RWPE1 (cell line): ENCODE measurements at regions not wholly inside any gene's neighbourhood (a gene's known extent, or its start where the extent isn't known, plus 50 kb on each side); places are given as distances from the start of the nearest gene placed in this dataset.

Experiments
- CTCF ChIA-PET: fragments of 350-600 bp; sonication (Branson Sonifier 250); formaldehyde crosslinking; extraction: SDS; loops from one replicate; lab custom pipeline; 2021; lab: Yijun Ruan, JAX
- POLR2A ChIA-PET: fragments of 400-600 bp; formaldehyde crosslinking; extraction: SDS; loops from one replicate; lab custom pipeline; 2020; ENCODE audit warnings: antibody characterized with exemption; ENCODE audit not compliant: low non-redundant PET; lab: Yijun Ruan, JAX
- DNase-seq: peaks from one replicate; pipeline ENCODE4 v3.0.0; 2012; ENCODE audit warnings: low spot score
- H3K27ac ChIP-seq: fragments of 450-650 bp; 2 replicates; pipeline ENCODE4 v1.5.1; 2017
- CTCF ChIP-seq: fragments of 450-650 bp; conservative IDR thresholded peaks from 2 replicates; pipeline ENCODE4 v1.5.1; 2017; ENCODE audit warnings: low read depth, mild to moderate bottlenecking

DNA sequence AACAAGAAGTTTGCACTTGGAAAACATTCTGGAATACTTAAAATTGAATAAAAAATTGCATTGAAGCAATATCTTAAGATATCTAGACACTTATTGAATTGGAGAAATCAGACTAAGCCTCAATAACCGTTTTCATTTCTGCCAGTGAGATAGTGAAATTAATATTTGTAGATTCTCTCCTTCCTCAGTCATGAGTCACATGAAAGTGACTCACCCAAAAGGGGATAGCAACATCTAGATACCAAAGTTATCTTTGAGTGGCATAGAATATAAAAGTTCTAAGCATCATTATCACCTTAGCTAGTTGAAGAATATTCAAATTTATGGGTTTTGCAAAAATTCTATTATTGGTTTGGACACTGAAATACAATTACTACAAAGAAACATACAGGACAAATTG, 614.8 kb upstream of the ZNF717 start:
- POLR2A ChIA-PET, result no interaction called here
- CTCF ChIA-PET, result no interaction called here
- H3K27ac ChIP-seq, result no peak overlapping the region

GRCh38 chr3:76402926-76403325, 617.6 kb upstream of the ZNF717 start:
- ChIA-PET POLR2A (no interaction called here), CTCF (no interaction called here)
- no peak for TF ChIP-seq CTCF
- no peak for DNase-seq
- H3K27ac ChIP-seq, result no peak overlapping the region

More for the DNA sequence above, 614.8 kb upstream of the ZNF717 start:
- DNase-seq, result no peak
- TF ChIP-seq CTCF, result no peak

DNA sequence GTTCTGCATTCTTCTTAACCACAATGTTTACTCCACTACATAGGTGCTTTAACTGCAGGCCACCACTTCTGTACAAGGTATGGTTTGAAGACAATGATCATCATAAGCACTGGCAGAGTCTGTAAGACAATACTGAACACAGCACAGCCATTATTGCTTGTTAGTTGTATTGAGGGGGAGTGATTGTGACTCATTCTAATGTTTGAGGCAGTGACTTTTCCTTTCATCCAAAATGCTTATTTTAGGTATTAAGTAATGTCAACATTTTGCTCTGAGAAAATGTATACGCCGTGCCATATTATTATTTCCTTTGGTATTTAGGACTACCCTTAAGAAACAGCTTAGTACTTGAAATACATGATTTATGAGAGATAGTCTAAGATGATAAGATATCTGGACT, 618.2 kb upstream of the ZNF717 start:
- no peak for TF ChIP-seq CTCF

DNA sequence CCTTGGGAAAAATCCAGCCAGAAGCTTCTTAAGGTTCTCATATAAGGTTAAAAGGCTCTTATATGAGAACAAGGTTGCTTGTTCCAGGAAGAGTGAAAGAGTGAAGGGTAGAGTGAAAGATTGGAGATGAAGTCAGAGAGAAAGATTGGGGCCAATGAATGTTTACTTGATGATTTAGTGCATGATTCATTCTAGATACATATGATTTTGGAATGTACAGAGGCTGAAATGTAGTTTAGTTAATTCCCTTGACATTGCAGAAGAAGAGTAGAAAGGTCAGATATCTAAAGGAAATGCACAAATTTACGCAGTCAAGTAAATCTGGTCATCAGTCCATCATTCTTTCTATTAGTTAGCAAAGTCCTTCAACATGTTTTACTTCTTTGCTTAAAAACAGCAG, 619.8 kb upstream of the ZNF717 start:
- no peak overlapping the region for H3K27ac ChIP-seq
- ChIA-PET CTCF (no interaction called here), POLR2A (no interaction called here)
- no peak for TF ChIP-seq CTCF
- DNase-seq, result no peak

More for the DNA sequence above, 618.2 kb upstream of the ZNF717 start:
- CTCF ChIA-PET, result no interaction called here
- POLR2A ChIA-PET, result no interaction called here
- no peak for DNase-seq
- no peak overlapping the region for H3K27ac ChIP-seq

GRCh38 chr3:76410762-76411281, 625.5 kb upstream of the ZNF717 start:
- TF ChIP-seq CTCF, result no peak
- no peak overlapping the region for H3K27ac ChIP-seq
- CTCF ChIA-PET, result no interaction called here
- no peak for DNase-seq
- POLR2A ChIA-PET, result no interaction called here

- no peak overlapping the region for H3K27ac ChIP-seq
- no peak for DNase-seq
- no peak for TF ChIP-seq CTCF
- ChIA-PET CTCF (no interaction called here), POLR2A (no interaction called here)
Measured at GRCh38 chr3:76415384-76415783, 624.5 kb upstream of the ROBO2 start.
